Natural killer cell (primary cell): ENCODE measurements at regions not wholly inside any gene's neighbourhood (a gene's known extent, or its start where the extent isn't known, plus 50 kb on each side); places are given as distances from the start of the nearest gene placed in this dataset.

ENCODE experiments used
- ATAC-seq, 3 donors: fragments of 150-1000 bp in 2 of 3; fragments of 200-7000 bp in 1 of 3; cut with Tn5 transposase; 1 replicate in 1 of 3; 2 replicates in 2 of 3; pipeline ENCODE4 v1.10.0; 2021; ENCODE audit warnings: mild to moderate bottlenecking in 2 of 3, moderate library complexity in 2 of 3
- DNase-seq, 2 donors: peaks; one replicate each; pipeline versions ENCODE4 v3.0.0 to v3.0.0-alpha.2; 2013 to 2021; ENCODE audit warnings: mixed read lengths in 1 of 2
- H3K27ac ChIP-seq: one replicate; pipeline ENCODE4 v1.5.1; 2013; ENCODE audit warnings: mild to moderate bottlenecking, low read length
- H3K27me3 ChIP-seq: one replicate; pipeline ENCODE4 v1.6.1; 2013; ENCODE audit warnings: low read length; ENCODE audit not compliant: control insufficient read depth, insufficient read depth
- H3K36me3 ChIP-seq: one replicate; pipeline ENCODE4 v1.6.1; 2013; ENCODE audit warnings: low read length; ENCODE audit not compliant: control insufficient read depth, insufficient read depth
- H3K4me1 ChIP-seq: one replicate; pipeline ENCODE4 v1.6.1; 2013; ENCODE audit warnings: low read length; ENCODE audit not compliant: control insufficient read depth, insufficient read depth
- H3K4me3 ChIP-seq: one replicate; pipeline ENCODE4 v1.5.1; 2013; ENCODE audit warnings: low read length
- H3K9me3 ChIP-seq: one replicate; pipeline ENCODE4 v1.6.1; 2013; ENCODE audit warnings: low read length; ENCODE audit not compliant: control insufficient read depth, insufficient read depth
- H3K27ac Mint-ChIP-seq, 2 donors: one replicate each; pipeline ENCODE4 v1.8.0; 2022; ENCODE audit warnings: mild to moderate bottlenecking in 2 of 2, mixed read lengths in 2 of 2, moderate library complexity in 1 of 2
- H3K27me3 Mint-ChIP-seq, 2 donors: one replicate each; pipeline ENCODE4 v1.8.0; 2022; ENCODE audit warnings: low read depth in 2 of 2, mixed read lengths in 2 of 2
- H3K36me3 Mint-ChIP-seq: one replicate; pipeline ENCODE4 v1.8.0; 2022; ENCODE audit warnings: mixed read lengths
- H3K4me1 Mint-ChIP-seq, 2 donors: one replicate each; pipeline ENCODE4 v1.8.0; 2022; ENCODE audit warnings: mixed read lengths in 2 of 2
- H3K4me3 Mint-ChIP-seq: one replicate; pipeline ENCODE4 v1.8.0; 2022; ENCODE audit warnings: mild to moderate bottlenecking, moderate library complexity, mixed read lengths
- H3K9me3 Mint-ChIP-seq, 2 donors: one replicate each; pipeline ENCODE4 v1.8.0; 2022; ENCODE audit warnings: mixed read lengths in 2 of 2
- WGBS: methylation state at CpG from one replicate; pipeline ENCODE4 v1.1.7; 2013; ENCODE audit warnings: missing lambda C conversion rate; ENCODE audit not compliant: insufficient coverage; 5-methylcytosine and 5-hydroxymethylcytosine counted together
- intact Hi-C: fragments of 100-400 bp; cut with micrococcal nuclease; formaldehyde crosslinking; loops from one replicate; pipeline ENCODE4 v1.14.2; 2022
- TF ChIP-seq, protein P1 (sequence below): fragments of 200-600 bp; IDR thresholded peaks from one replicate; pipeline ENCODE4 v1.8.0; 2022; ENCODE audit warnings: antibody characterized with exemption

DNA sequence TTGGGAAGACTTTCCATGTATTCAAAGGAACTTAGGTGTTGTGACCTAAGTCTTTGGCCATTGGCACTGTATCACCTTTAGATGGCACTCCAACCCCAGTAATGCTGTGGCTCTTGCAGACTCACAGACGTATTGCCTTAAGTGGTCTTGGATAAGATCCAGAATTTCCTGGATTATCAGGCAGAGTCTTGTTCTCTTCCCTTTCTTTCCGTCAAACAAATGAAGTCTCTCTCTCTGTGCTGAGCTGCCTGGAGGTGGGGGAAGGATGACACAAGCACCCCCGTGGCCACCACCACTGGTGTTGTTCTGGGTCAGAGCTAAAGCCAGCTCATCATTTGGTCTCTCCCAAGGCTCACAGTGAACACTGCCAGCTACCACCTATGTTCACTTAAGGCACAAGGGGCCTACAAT, 789.9 kb upstream of the KIF2B start:
- DNase-seq, result no peak
- H3K36me3 Mint-ChIP-seq, result peaks cover 19% of the 10 kb centered on the region
- H3K4me3 ChIP-seq, result no peak overlapping the region
- peaks cover 21 to 30% of the 10 kb centered on the region in 2 donors for H3K9me3 Mint-ChIP-seq
- intact Hi-C loops, result no loop called here
- no peaks in the 10 kb centered on the region for H3K27me3 Mint-ChIP-seq
- no peak overlapping the region for H3K4me3 Mint-ChIP-seq
- no peaks in the 10 kb centered on the region for H3K4me1 ChIP-seq
- ATAC-seq, result no peak
- no peaks in the 10 kb centered on the region for H3K27me3 ChIP-seq
- no peaks in the 10 kb centered on the region for H3K36me3 ChIP-seq
- no peaks in the 10 kb centered on the region for H3K9me3 ChIP-seq
- WGBS, result 41% methylated on average over 3 of the region's 3 CpGs
- no peak overlapping the region for H3K27ac ChIP-seq
- no peaks in the 10 kb centered on the region for H3K4me1 Mint-ChIP-seq
- H3K27ac Mint-ChIP-seq, result no peak overlapping the region
- TF ChIP-seq, protein P1, sequence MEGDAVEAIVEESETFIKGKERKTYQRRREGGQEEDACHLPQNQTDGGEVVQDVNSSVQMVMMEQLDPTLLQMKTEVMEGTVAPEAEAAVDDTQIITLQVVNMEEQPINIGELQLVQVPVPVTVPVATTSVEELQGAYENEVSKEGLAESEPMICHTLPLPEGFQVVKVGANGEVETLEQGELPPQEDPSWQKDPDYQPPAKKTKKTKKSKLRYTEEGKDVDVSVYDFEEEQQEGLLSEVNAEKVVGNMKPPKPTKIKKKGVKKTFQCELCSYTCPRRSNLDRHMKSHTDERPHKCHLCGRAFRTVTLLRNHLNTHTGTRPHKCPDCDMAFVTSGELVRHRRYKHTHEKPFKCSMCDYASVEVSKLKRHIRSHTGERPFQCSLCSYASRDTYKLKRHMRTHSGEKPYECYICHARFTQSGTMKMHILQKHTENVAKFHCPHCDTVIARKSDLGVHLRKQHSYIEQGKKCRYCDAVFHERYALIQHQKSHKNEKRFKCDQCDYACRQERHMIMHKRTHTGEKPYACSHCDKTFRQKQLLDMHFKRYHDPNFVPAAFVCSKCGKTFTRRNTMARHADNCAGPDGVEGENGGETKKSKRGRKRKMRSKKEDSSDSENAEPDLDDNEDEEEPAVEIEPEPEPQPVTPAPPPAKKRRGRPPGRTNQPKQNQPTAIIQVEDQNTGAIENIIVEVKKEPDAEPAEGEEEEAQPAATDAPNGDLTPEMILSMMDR, result no peak

DNA sequence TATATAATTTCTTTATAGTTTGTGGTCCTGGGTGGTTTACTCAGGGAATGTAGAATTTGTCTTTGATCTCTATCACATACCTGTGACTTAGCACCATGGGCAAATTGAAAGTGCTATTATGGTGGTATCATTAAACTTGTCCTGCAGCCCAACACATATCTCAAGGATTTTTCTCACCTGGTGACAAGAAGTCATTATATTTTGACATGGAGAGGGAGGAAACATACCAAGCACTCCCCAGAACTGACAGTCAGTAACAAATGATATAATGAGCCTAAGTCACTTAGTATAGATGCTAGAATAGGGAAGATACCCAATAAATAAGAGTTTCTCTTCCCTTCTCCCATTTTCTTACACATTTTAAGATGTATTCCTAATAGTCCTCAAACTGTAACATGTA, 805.5 kb upstream of the KIF2B start:
- Histone ChIP-seq H3K4me1 (no peaks in the 10 kb centered on the region), H3K27me3 (no peaks in the 10 kb centered on the region), H3K9me3 (peaks cover 4% of the 10 kb centered on the region), H3K4me3 (no peak overlapping the region), H3K36me3 (no peaks in the 10 kb centered on the region), H3K27ac (no peak overlapping the region)
- Mint-ChIP-seq H3K4me1 (no peaks in the 10 kb centered on the region), H3K36me3 (no peaks in the 10 kb centered on the region), H3K27me3 (no peaks in the 10 kb centered on the region), H3K4me3 (no peak overlapping the region), H3K27ac (no peak overlapping the region), H3K9me3 (peaks cover 11 to 21% of the 10 kb centered on the region in 2 donors)
- TF ChIP-seq, protein P1, result no peak
- ATAC-seq (no peak), DNase-seq (no peak)
- intact Hi-C loops, result no loop called here

DNA sequence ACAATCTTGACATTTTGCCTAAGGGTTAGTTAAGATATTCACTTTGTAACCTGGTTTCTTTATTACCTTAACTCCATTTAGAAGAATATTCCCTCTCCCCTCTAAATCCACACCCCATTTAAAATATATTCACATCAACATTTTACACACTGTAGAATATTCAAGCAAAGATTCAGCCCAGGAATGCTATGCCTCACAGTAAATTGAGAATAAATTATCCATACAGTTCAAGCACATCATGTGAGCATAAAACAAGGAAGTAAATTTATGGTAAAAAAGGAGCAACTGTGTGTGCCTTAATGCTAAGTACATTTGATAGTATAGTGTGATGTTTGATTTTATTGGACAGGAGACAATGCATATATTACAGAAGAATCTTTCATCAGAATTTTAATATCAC, 806.6 kb upstream of the KIF2B start:
- no peak overlapping the region for H3K4me3 Mint-ChIP-seq
- peaks cover 10 to 18% of the 10 kb centered on the region in 2 donors for H3K9me3 Mint-ChIP-seq
- TF ChIP-seq, protein P1, result no peak
- no peaks in the 10 kb centered on the region for H3K36me3 Mint-ChIP-seq
- H3K4me1 ChIP-seq, result no peaks in the 10 kb centered on the region
- H3K9me3 ChIP-seq, result peaks cover 4% of the 10 kb centered on the region
- H3K4me1 Mint-ChIP-seq, result no peaks in the 10 kb centered on the region
- no peak overlapping the region for H3K4me3 ChIP-seq
- ATAC-seq, result no peak
- intact Hi-C loops, result no loop called here
- no peak overlapping the region for H3K27ac ChIP-seq
- no peak overlapping the region for H3K27ac Mint-ChIP-seq
- no peaks in the 10 kb centered on the region for H3K27me3 Mint-ChIP-seq
- no peak for DNase-seq
- H3K36me3 ChIP-seq, result no peaks in the 10 kb centered on the region
- no peaks in the 10 kb centered on the region for H3K27me3 ChIP-seq

DNA sequence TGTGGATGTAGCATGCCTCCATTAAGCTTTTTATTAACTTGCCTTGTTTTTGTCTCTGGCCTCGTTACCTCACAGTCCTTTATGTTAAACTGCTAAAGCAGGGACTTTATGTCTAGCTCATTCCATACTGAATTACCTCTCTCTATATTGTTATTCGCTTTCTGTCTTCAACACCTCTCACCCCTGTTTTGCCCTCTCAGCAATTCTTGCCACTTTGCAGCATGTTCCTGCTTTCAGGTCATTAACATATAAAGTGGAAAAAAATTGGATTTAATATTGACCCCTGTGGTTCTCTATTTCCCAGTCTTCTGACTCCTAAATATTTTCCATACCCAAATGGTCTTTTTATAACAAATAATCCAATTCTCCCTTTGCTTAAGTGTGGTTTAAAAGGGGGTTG, 810.4 kb upstream of the KIF2B start:
- Mint-ChIP-seq H3K27ac (no peak overlapping the region), H3K27me3 (no peaks in the 10 kb centered on the region), H3K4me1 (no peaks in the 10 kb centered on the region), H3K9me3 (peaks cover 10 to 12% of the 10 kb centered on the region in 2 donors), H3K4me3 (no peak overlapping the region), H3K36me3 (no peaks in the 10 kb centered on the region)
- Histone ChIP-seq H3K4me1 (no peaks in the 10 kb centered on the region), H3K4me3 (no peak overlapping the region), H3K27ac (no peak overlapping the region), H3K27me3 (no peaks in the 10 kb centered on the region), H3K9me3 (no peaks in the 10 kb centered on the region), H3K36me3 (no peaks in the 10 kb centered on the region)
- DNase-seq (no peak), ATAC-seq (no peak)
- WGBS, result 82% methylated on average over 2 of the region's 2 CpGs
- TF ChIP-seq, protein P1, result no peak
- intact Hi-C loops, result no loop called here
